SK-N-SH treated with all-trans-retinoic acid at 6 μM for 48 hours (cell line): ENCODE measurements at regions not wholly inside any gene's neighbourhood (a gene's known extent, or its start where the extent isn't known, plus 50 kb on each side); places are given as distances from the start of the nearest gene placed in this dataset.

Experiments
- ATAC-seq: fragments of 200-7000 bp; cut with Tn5 transposase; 3 replicates; pipeline ENCODE4 v1.9.1; 2020; ENCODE audit warnings: mild to moderate bottlenecking, moderate library complexity
- ARNTL ChIP-seq: fragments of 450-650 bp; formaldehyde crosslinking; IDR thresholded peaks from 2 replicates; pipeline ENCODE4 v1.5.0; 2020; ENCODE audit warnings: low read depth, mild to moderate bottlenecking, moderate library complexity, borderline replicate concordance
- CREB5 ChIP-seq: fragments of 250-450 bp; sonication (Bioruptor Pico); IDR thresholded peaks from 2 replicates; pipeline ENCODE4 v1.5.1; 2020; ENCODE audit warnings: low read depth, mild to moderate bottlenecking, moderate library complexity
- CSDC2 ChIP-seq: fragments of 250-450 bp; sonication (Bioruptor Pico); IDR thresholded peaks from 2 replicates; pipeline ENCODE4 v1.5.0; 2020; ENCODE audit warnings: mild to moderate bottlenecking, moderate library complexity
- CSRNP3 ChIP-seq: fragments of 250-450 bp; sonication (Bioruptor Pico); IDR thresholded peaks from 2 replicates; pipeline ENCODE4 v1.5.1; 2021; ENCODE audit warnings: mild to moderate bottlenecking, moderate library complexity
- ESRRG ChIP-seq: fragments of 250-450 bp; sonication (Bioruptor Pico); IDR thresholded peaks from 2 replicates; pipeline ENCODE4 v1.6.1; 2021; ENCODE audit warnings: mild to moderate bottlenecking
- OSR1 ChIP-seq: fragments of 250-450 bp; sonication (Bioruptor Pico); IDR thresholded peaks from 2 replicates; pipeline ENCODE4 v1.8.0; 2022; ENCODE audit warnings: moderate library complexity, mild to moderate bottlenecking, inconsistent platforms
- PATZ1 ChIP-seq: fragments of 250-450 bp; sonication (Bioruptor Pico); IDR thresholded peaks from 2 replicates; pipeline ENCODE4 v1.8.0; 2020; ENCODE audit warnings: mild to moderate bottlenecking, moderate library complexity, borderline replicate concordance
- POU6F1 ChIP-seq: fragments of 250-450 bp; sonication (Bioruptor Pico); IDR thresholded peaks from 2 replicates; pipeline ENCODE4 v1.8.0; 2021; ENCODE audit warnings: low read depth, mild to moderate bottlenecking, moderate library complexity, borderline replicate concordance
- PPARA ChIP-seq: fragments of 250-450 bp; sonication (Bioruptor Pico); IDR thresholded peaks from 2 replicates; pipeline ENCODE4 v1.5.0; 2020; ENCODE audit warnings: mild to moderate bottlenecking, borderline replicate concordance
- RARB ChIP-seq: fragments of 250-450 bp; sonication (Bioruptor Pico); IDR thresholded peaks from 2 replicates; pipeline ENCODE4 v1.8.0; 2021; ENCODE audit warnings: mild to moderate bottlenecking, moderate library complexity
- SNAI2 ChIP-seq: fragments of 250-450 bp; sonication (Bioruptor Pico); IDR thresholded peaks from 2 replicates; pipeline ENCODE4 v1.5.0; 2020; ENCODE audit warnings: mild to moderate bottlenecking, moderate library complexity
- TCF4 ChIP-seq: fragments of 250-450 bp; sonication (Bioruptor Pico); IDR thresholded peaks from 2 replicates; pipeline ENCODE4 v1.8.0; 2021; ENCODE audit warnings: mild to moderate bottlenecking, moderate library complexity, borderline replicate concordance
- TSHZ2 ChIP-seq: fragments of 250-450 bp; sonication (Bioruptor Pico); IDR thresholded peaks from 2 replicates; pipeline ENCODE4 v1.5.0; 2020; ENCODE audit warnings: mild to moderate bottlenecking, moderate library complexity
- ZC3H10 ChIP-seq: fragments of 250-450 bp; sonication (Bioruptor Pico); IDR thresholded peaks from 2 replicates; pipeline ENCODE4 v1.5.1; 2021; ENCODE audit warnings: mild to moderate bottlenecking, moderate library complexity
- ZFP3 ChIP-seq: fragments of 250-450 bp; sonication (Bioruptor Pico); IDR thresholded peaks from 2 replicates; pipeline ENCODE4 v1.5.0; 2020; ENCODE audit warnings: mild to moderate bottlenecking, moderate library complexity
- ZFP30 ChIP-seq: fragments of 450-650 bp; formaldehyde crosslinking; IDR thresholded peaks from 2 replicates; pipeline ENCODE4 v1.5.0; 2022; ENCODE audit warnings: mild to moderate bottlenecking, moderate library complexity
- ZNF565 ChIP-seq: fragments of 450-650 bp; formaldehyde crosslinking; conservative IDR thresholded peaks from 2 replicates; pipeline ENCODE4 v1.5.0; 2020; ENCODE audit warnings: low read depth, mild to moderate bottlenecking, moderate library complexity
- ZNF70 ChIP-seq: fragments of 450-650 bp; formaldehyde crosslinking; IDR thresholded peaks from 2 replicates; pipeline ENCODE4 v1.5.0; 2020; ENCODE audit warnings: mild to moderate bottlenecking, moderate library complexity
- ZNF8 ChIP-seq: fragments of 450-650 bp; formaldehyde crosslinking; IDR thresholded peaks from 2 replicates; pipeline ENCODE4 v1.5.0; 2020; ENCODE audit warnings: mild to moderate bottlenecking, moderate library complexity

GRCh38 chr10:71078454-71079145, 133.8 kb upstream of the UNC5B start:
- ATAC-seq: no peak
- TF ChIP-seq PATZ1: no peak
- TF ChIP-seq PPARA (CRISPR knock-in tag): no peak
- TF ChIP-seq ZNF565 (CRISPR knock-in tag): no peak
- TF ChIP-seq ZC3H10 (CRISPR knock-in tag): no peak
- TF ChIP-seq ZFP3 (CRISPR knock-in tag): no peak
- TF ChIP-seq ZNF8 (CRISPR knock-in tag): no peak
- TF ChIP-seq CSRNP3 (CRISPR knock-in tag): no peak
- TF ChIP-seq RARB (CRISPR knock-in tag): no peak
- TF ChIP-seq OSR1: no peak
- no peak for TF ChIP-seq ESRRG (CRISPR knock-in tag)
- no peak for TF ChIP-seq ZNF70
- no peak for TF ChIP-seq TSHZ2 (CRISPR knock-in tag)
- TF ChIP-seq TCF4 (CRISPR knock-in tag): no peak
- TF ChIP-seq SNAI2 (CRISPR knock-in tag): no peak
- TF ChIP-seq ARNTL: no peak
- TF ChIP-seq ZFP30 (CRISPR knock-in tag): no peak
- TF ChIP-seq CREB5 (CRISPR knock-in tag): no peak
- TF ChIP-seq POU6F1 (CRISPR knock-in tag): no peak
- no peak for TF ChIP-seq CSDC2 (CRISPR knock-in tag)
- TF ChIP-seq, all 23 proteins: peak for 0

GRCh38 chr10:71079761-71080380, 132.5 kb upstream of the UNC5B start:
- TF ChIP-seq ZNF8 (CRISPR knock-in tag) (no peak), ZFP3 (CRISPR knock-in tag) (no peak), ZNF565 (CRISPR knock-in tag) (no peak), CREB5 (CRISPR knock-in tag) (no peak), RARB (CRISPR knock-in tag) (no peak), CSDC2 (CRISPR knock-in tag) (no peak), TSHZ2 (CRISPR knock-in tag) (no peak), PATZ1 (no peak)
- ATAC-seq: no peak
